ENCODE measurements at regions not wholly inside any gene's neighbourhood (a gene's known extent, or its start where the extent isn't known, plus 50 kb on each side); places are given as distances from the start of the nearest gene placed in this dataset.

DNA sequence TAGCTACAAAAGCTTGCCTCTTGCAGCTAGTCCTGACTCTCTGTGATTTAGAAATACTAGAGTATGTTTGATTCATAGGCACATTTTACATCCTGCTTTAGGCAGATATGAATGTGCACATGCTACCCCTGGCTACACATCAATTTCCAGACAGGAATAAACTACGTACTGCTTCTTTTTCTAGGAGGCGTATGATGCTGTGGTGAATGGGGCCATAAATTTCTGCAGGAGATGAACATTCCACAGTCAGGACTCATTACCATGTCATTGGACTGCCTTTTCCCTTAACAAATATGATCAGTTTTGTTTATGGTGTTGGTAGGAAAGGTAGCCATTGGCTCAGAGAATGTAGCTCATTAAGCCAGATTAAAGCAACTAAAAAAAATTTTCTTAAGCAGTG lies 50.1 kb upstream of the IFRD1 start:
- TF ChIP-seq EZH2phosphoT487 (IDR thresholded peaks at IDR 0.05; ENCODE audit: borderline replicate concordance, low read depth, low read length), result no peak
- TF ChIP-seq, protein P1, sequence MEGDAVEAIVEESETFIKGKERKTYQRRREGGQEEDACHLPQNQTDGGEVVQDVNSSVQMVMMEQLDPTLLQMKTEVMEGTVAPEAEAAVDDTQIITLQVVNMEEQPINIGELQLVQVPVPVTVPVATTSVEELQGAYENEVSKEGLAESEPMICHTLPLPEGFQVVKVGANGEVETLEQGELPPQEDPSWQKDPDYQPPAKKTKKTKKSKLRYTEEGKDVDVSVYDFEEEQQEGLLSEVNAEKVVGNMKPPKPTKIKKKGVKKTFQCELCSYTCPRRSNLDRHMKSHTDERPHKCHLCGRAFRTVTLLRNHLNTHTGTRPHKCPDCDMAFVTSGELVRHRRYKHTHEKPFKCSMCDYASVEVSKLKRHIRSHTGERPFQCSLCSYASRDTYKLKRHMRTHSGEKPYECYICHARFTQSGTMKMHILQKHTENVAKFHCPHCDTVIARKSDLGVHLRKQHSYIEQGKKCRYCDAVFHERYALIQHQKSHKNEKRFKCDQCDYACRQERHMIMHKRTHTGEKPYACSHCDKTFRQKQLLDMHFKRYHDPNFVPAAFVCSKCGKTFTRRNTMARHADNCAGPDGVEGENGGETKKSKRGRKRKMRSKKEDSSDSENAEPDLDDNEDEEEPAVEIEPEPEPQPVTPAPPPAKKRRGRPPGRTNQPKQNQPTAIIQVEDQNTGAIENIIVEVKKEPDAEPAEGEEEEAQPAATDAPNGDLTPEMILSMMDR (conservative IDR thresholded peaks at IDR 0.05; ENCODE audit: low read length), result no peak

Measured in OCI-LY7 (cell line).